ENCODE measurements at regions not wholly inside any gene's neighbourhood (a gene's known extent, or its start where the extent isn't known, plus 50 kb on each side); places are given as distances from the start of the nearest gene placed in this dataset.

- TF ChIP-seq, protein P1, sequence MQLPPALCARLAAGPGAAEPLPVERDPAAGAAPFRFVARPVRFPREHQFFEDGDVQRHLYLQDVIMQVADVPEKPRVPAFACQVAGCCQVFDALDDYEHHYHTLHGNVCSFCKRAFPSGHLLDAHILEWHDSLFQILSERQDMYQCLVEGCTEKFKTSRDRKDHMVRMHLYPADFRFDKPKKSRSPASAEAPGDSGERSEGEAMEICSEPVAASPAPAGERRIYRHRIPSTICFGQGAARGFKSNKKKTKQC (CRISPR knock-in tag; IDR thresholded peaks at IDR 0.05) = peak; percentile 73; the same call in 1 of the 2 replicates
- TF ChIP-seq ID3 (CRISPR knock-in tag; IDR thresholded peaks at IDR 0.05) (no peak), ID3 (tag; IDR thresholded peaks at IDR 0.05) (peak; percentile 60; the same call in 1 of the 2 replicates), BRCA1 (IDR thresholded peaks at IDR 0.05) (no peak), BRCA1 (CRISPR knock-in tag; IDR thresholded peaks at IDR 0.05) (no peak), ZNF197 (CRISPR knock-in tag; IDR thresholded peaks at IDR 0.05; ENCODE audit: low read depth) (peak; percentile 70; the same call in 1 of the 2 replicates), ZBTB8A (IDR thresholded peaks at IDR 0.05; ENCODE audit: partially characterized antibody) (peak; percentile 84), KHSRP (IDR thresholded peaks at IDR 0.05) (peak; percentile 40), SP1 (CRISPR knock-in tag; IDR thresholded peaks at IDR 0.05) (peak; percentile 91), ILF3 (IDR thresholded peaks at IDR 0.05; ENCODE audit: borderline replicate concordance) (peak; percentile 99), IRF9 (tag; IDR thresholded peaks at IDR 0.05) (peak; percentile 30; the same call in 1 of the 2 replicates), ZNF140 (CRISPR knock-in tag; IDR thresholded peaks at IDR 0.05) (peak; percentile 58; the same call in 1 of the 2 replicates), CCNT2 (IDR thresholded peaks at IDR 0.05; ENCODE audit: borderline replicate concordance, extremely low read depth, insufficient read length, low read depth, low read length) (peak; percentile 46), ZNF79 (CRISPR knock-in tag; IDR thresholded peaks at IDR 0.05; ENCODE audit: low read depth) (no peak), HSF4 (CRISPR knock-in tag; IDR thresholded peaks at IDR 0.05; ENCODE audit: borderline replicate concordance) (no peak), MTA2 (IDR thresholded peaks at IDR 0.05; ENCODE audit: low read depth) (no peak), ZNF384 (IDR thresholded peaks at IDR 0.05; ENCODE audit: low read depth, low read length) (no peak), ARID1B (IDR thresholded peaks at IDR 0.05) (peak; percentile 55; the same call in 1 of the 2 replicates), BHLHE40 (IDR thresholded peaks at IDR 0.05; ENCODE audit: low read length) (peak; percentile 80), RHOXF2B (CRISPR knock-in tag; conservative IDR thresholded peaks at IDR 0.05) (peak; percentile 90; the same call in 1 of the 2 replicates), CBX2 (IDR thresholded peaks at IDR 0.05; ENCODE audit: insufficient read depth, low read length, poor library complexity, severe bottlenecking) (no peak), THRAP3 (IDR thresholded peaks at IDR 0.05; ENCODE audit: borderline replicate concordance) (peak; percentile 100), ZC3H11A (IDR thresholded peaks at IDR 0.05; ENCODE audit: low read depth, low read length) (no peak), SNIP1 (IDR thresholded peaks at IDR 0.05; ENCODE audit: low read depth) (peak; percentile 45; the same call in 1 of the 2 replicates), HDAC8 (tag; IDR thresholded peaks at IDR 0.05) (no peak), TAF1 (IDR thresholded peaks at IDR 0.05; ENCODE audit: control insufficient read depth, extremely low read depth, insufficient read depth, low read length, severe bottlenecking) (peak; percentile 61)
- TF ChIP-seq, protein P2, sequence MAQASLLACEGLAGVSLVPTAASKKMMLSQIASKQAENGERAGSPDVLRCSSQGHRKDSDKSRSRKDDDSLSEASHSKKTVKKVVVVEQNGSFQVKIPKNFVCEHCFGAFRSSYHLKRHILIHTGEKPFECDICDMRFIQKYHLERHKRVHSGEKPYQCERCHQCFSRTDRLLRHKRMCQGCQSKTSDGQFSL (CRISPR knock-in tag; IDR thresholded peaks at IDR 0.05) = peak; percentile 55; the same call in 1 of the 2 replicates
- TF ChIP-seq, protein P2 (tag; IDR thresholded peaks at IDR 0.05) = no peak
Measured at GRCh38 chr1:148334339-148335130, 148.6 kb downstream of the PPIAL4G start (continued).

Measured in K562 (cell line).